IMR-90 (cell line): ENCODE measurements at regions not wholly inside any gene's neighbourhood (a gene's known extent, or its start where the extent isn't known, plus 50 kb on each side); places are given as distances from the start of the nearest gene placed in this dataset.

Experiments
- ATAC-seq: fragments of 200-7000 bp; cut with Tn5 transposase; 2 replicates; pipeline ENCODE4 v1.9.1; 2020; ENCODE audit warnings: low read depth, mild to moderate bottlenecking, moderate library complexity
- BruUV-seq: library from RNA; stranded (reverse); fragments of 400-500 nt; replicated peaks from 2 replicates; lab custom pipeline; 2021; lab: Mats Ljungman, UMichigan
- CTCF ChIA-PET: fragments of 300-600 bp; formaldehyde crosslinking; extraction: SDS; loops from one replicate; lab custom pipeline; 2021; ENCODE audit warnings: antibody characterized with exemption; lab: Yijun Ruan, JAX
- POLR2A ChIA-PET: fragments of 300-600 bp; sonication (Branson Sonifier 250); formaldehyde crosslinking; loops from one replicate; lab custom pipeline; 2022; ENCODE audit warnings: antibody characterized with exemption; ENCODE audit not compliant: unreplicated experiment; lab: Charles Lee
- DNase-seq: peaks from one replicate; pipeline ENCODE4 v3.0.0; 2013
- H2AFZ ChIP-seq: replicated peaks from 2 replicates; pipeline ENCODE3; 2013; ENCODE audit warnings: low read length, mild to moderate bottlenecking; ENCODE audit not compliant: poor library complexity
- H2AK5ac ChIP-seq: 2 replicates; pipeline ENCODE4 v1.6.1; 2013; ENCODE audit warnings: low read depth, low read length, inconsistent platforms
- H2AK9ac ChIP-seq: replicated peaks from 2 replicates; pipeline ENCODE3; 2013; ENCODE audit warnings: mild to moderate bottlenecking, low read depth, low read length, moderate library complexity; ENCODE audit not compliant: poor library complexity
- H2BK120ac ChIP-seq: 2 replicates; pipeline ENCODE4 v1.6.1; 2013; ENCODE audit warnings: low read depth, low read length, inconsistent platforms
- H2BK15ac ChIP-seq: 3 replicates; pipeline ENCODE4 v1.6.1; 2013; ENCODE audit warnings: low read depth, low read length, inconsistent platforms
- H2BK20ac ChIP-seq: 2 replicates; pipeline ENCODE4 v1.6.1; 2013; ENCODE audit warnings: low read depth, mild to moderate bottlenecking, inconsistent platforms, low read length, moderate library complexity
- H2BK5ac ChIP-seq: 2 replicates; pipeline ENCODE4 v1.6.1; 2013; ENCODE audit warnings: mild to moderate bottlenecking, low read depth, low read length, inconsistent platforms; ENCODE audit not compliant: poor library complexity, severe bottlenecking
- H3K14ac ChIP-seq: replicated peaks from 2 replicates; pipeline ENCODE4 v1.6.1; 2013; ENCODE audit warnings: low read depth, low read length, inconsistent platforms
- H3K18ac ChIP-seq: 2 replicates; pipeline ENCODE4 v1.6.1; 2013; ENCODE audit warnings: low read depth, low read length, control low read depth
- H3K23ac ChIP-seq: 2 replicates; pipeline ENCODE4 v1.6.1; 2013; ENCODE audit warnings: low read depth, low read length, inconsistent platforms
- H3K27ac ChIP-seq: 2 replicates; pipeline ENCODE4 v1.5.1; 2013; ENCODE audit warnings: mild to moderate bottlenecking, control low read depth, low read length; ENCODE audit not compliant: insufficient read depth
- H3K27me3 ChIP-seq: 2 replicates; pipeline ENCODE4 v1.6.1; 2013; ENCODE audit warnings: low read length; ENCODE audit not compliant: control insufficient read depth, insufficient read depth
- H3K36me3 ChIP-seq: 2 replicates; pipeline ENCODE4 v1.6.1; 2013; ENCODE audit warnings: low read length, mixed read lengths; ENCODE audit not compliant: control insufficient read depth, insufficient read depth
- H3K4ac ChIP-seq: 2 replicates; pipeline ENCODE4 v1.6.1; 2013; ENCODE audit warnings: low read depth, low read length, inconsistent platforms
- H3K4me1 ChIP-seq: 2 replicates; pipeline ENCODE4 v1.6.1; 2013; ENCODE audit warnings: low read length, mixed read lengths; ENCODE audit not compliant: control insufficient read depth, insufficient read depth
- H3K4me2 ChIP-seq: 2 replicates; pipeline ENCODE4 v1.6.1; 2013; ENCODE audit warnings: low read depth, mild to moderate bottlenecking, control low read depth, low read length, moderate library complexity
- H3K4me3 ChIP-seq: 2 replicates; pipeline ENCODE4 v1.5.1; 2013; ENCODE audit warnings: low read depth, mild to moderate bottlenecking, control low read depth, low read length, moderate library complexity; ENCODE audit not compliant: insufficient read depth
- H3K56ac ChIP-seq: 2 replicates; pipeline ENCODE4 v1.6.1; 2013; ENCODE audit warnings: low read length, inconsistent platforms; ENCODE audit not compliant: insufficient read depth; ENCODE audit errors: extremely low read depth
- H3K79me1 ChIP-seq, 2 experiments: 2 replicates each; pipeline ENCODE4 v1.6.1; 2013; ENCODE audit warnings: low read length in 2 of 2, inconsistent platforms in 1 of 2, low read depth in 1 of 2
- H3K9ac ChIP-seq: 2 replicates; pipeline ENCODE4 v1.6.1; 2013; ENCODE audit warnings: low read depth, low read length, control low read depth
- H3K9me1 ChIP-seq: 2 replicates; pipeline ENCODE4 v1.6.1; 2013; ENCODE audit warnings: low read length, inconsistent platforms; ENCODE audit not compliant: insufficient read depth
- H3K9me3 ChIP-seq: 2 replicates; pipeline ENCODE4 v1.6.1; 2013; ENCODE audit warnings: low read length; ENCODE audit not compliant: control insufficient read depth, insufficient read depth
- H4K20me1 ChIP-seq: 2 replicates; pipeline ENCODE4 v1.6.1; 2013; ENCODE audit warnings: low read length, inconsistent platforms; ENCODE audit not compliant: insufficient read depth
- H4K5ac ChIP-seq: 2 replicates; pipeline ENCODE4 v1.6.1; 2013; ENCODE audit warnings: mild to moderate bottlenecking, low read depth, low read length, control low read depth
- H4K8ac ChIP-seq, 2 experiments: 2 replicates each; pipeline ENCODE4 v1.6.1; 2013; ENCODE audit warnings: low read depth in 2 of 2, low read length in 2 of 2, control low read depth in 1 of 2, inconsistent platforms in 1 of 2
- H4K91ac ChIP-seq: 2 replicates; pipeline ENCODE4 v1.6.1; 2013; ENCODE audit warnings: low read depth, low read length, inconsistent platforms; ENCODE audit not compliant: insufficient read depth
- CEBPB ChIP-seq: IDR thresholded peaks from 2 replicates; pipeline ENCODE4 v1.6.1; 2012; ENCODE audit warnings: low read depth, low read length, improper control_type of control experiment
- FOS ChIP-seq: fragments of 150-350 bp; IDR thresholded peaks from 2 replicates; pipeline ENCODE4 v1.6.1; 2016; ENCODE audit warnings: low read depth, low read length
- WGBS, 2 experiments: methylation state at CpG; one replicate each; pipeline versions ENCODE4 v1.1.5 to v1.1.7; 2013; ENCODE audit warnings: missing lambda C conversion rate in 2 of 2; ENCODE audit not compliant: insufficient read length in 1 of 2; ENCODE audit errors: extremely low coverage in 2 of 2; 5-methylcytosine and 5-hydroxymethylcytosine counted together
- dilution Hi-C: fragments of 300-500 bp; cut with HindIII; formaldehyde crosslinking; loops from one replicate; pipeline ENCODE4 v1.14.3; 2018; ENCODE audit warnings: low sequenced_read_pairs; ENCODE audit not compliant: unreplicated experiment
- in situ Hi-C: fragments of 300-500 bp; cut with MboI; formaldehyde crosslinking; loops from 3 replicates; pipeline ENCODE4 v1.14.3; 2019; ENCODE audit warnings: low sequenced_read_pairs, inconsistent platforms, mixed read lengths
- intact Hi-C: fragments of 100-400 bp; cut with micrococcal nuclease; formaldehyde crosslinking; loops from 2 replicates; pipeline ENCODE4 v1.10.0; 2022

GRCh38 chr2:150690870-150691269 lies 203.4 kb upstream of the RND3 start:
- no peak for ATAC-seq
- H3K18ac ChIP-seq, result no peak overlapping the region
- dilution Hi-C loops, result no loop called here
- H2AK9ac ChIP-seq, result no peak overlapping the region
- H3K14ac ChIP-seq, result no peak overlapping the region
- no peak overlapping the region for H2BK5ac ChIP-seq
- no peaks in the 10 kb centered on the region for H3K79me1 ChIP-seq
- H3K4me2 ChIP-seq, result no peak overlapping the region
- H4K8ac ChIP-seq, result no peak overlapping the region
- H3K36me3 ChIP-seq, result no peaks in the 10 kb centered on the region
- no peaks in the 10 kb centered on the region for H4K20me1 ChIP-seq
- ChIA-PET CTCF (no interaction called here), POLR2A (no interaction called here)
- peak; percentile 64 for DNase-seq
- WGBS, 2 experiments, result no CpG with 5 or more reads among the region's 1 CpG
- no peak overlapping the region for H4K91ac ChIP-seq
- no peaks in the 10 kb centered on the region for H3K27me3 ChIP-seq
- H3K4me1 ChIP-seq, result peaks cover 4% of the 10 kb centered on the region; the same call in 1 of the 2 replicates
- in situ Hi-C loops, result no loop called here
- H3K4ac ChIP-seq, result no peak overlapping the region
- no peaks in the 10 kb centered on the region for H3K9me1 ChIP-seq
- TF ChIP-seq FOS, result no peak
- TF ChIP-seq CEBPB, result peak; percentile 91
- no peak overlapping the region for H3K56ac ChIP-seq
- H2BK120ac ChIP-seq, result no peak overlapping the region
- intact Hi-C loops, result no loop called here
- no peaks in the 10 kb centered on the region for H3K9me3 ChIP-seq
- no peak overlapping the region for H2AK5ac ChIP-seq
- no peak overlapping the region for H2AFZ ChIP-seq
- H3K27ac ChIP-seq, result no peak overlapping the region
- no peak overlapping the region for H4K5ac ChIP-seq
- no peak overlapping the region for H3K4me3 ChIP-seq
- no peak overlapping the region for H2BK15ac ChIP-seq
- no peak overlapping the region for H3K9ac ChIP-seq
- H2BK20ac ChIP-seq, result no peak overlapping the region
- H3K23ac ChIP-seq, result no peak overlapping the region
- no TSS peak for BruUV-seq
